ENCODE measurements at regions not wholly inside any gene's neighbourhood (a gene's known extent, or its start where the extent isn't known, plus 50 kb on each side); places are given as distances from the start of the nearest gene placed in this dataset.

DNA sequence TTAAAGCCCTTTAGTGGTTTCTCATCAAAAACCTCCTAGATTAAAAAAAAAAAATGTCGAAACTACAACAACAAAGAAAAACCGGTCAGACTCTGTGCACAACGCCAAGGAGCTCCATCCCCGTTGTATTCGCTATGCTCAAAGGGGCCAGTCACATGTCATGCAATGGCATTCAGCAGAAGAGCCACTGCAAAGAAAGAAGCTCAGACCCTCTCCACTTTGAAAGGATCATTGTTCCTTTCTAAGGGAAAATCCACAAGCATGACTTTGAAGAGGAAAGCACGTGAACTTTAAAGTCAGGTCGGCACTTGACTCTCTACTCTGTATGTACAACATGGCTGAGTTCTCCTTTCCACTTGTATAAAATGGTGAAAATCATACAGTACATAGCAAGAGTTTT lies 655.6 kb downstream of the ETS1 start:
- no peak for DNase-seq (ENCODE audit: low spot score)
- Mint-ChIP-seq H3K36me3 (no peaks in the 10 kb centered on the region), H3K27ac (no peak overlapping the region), H3K9me3 (peaks cover 13% of the 10 kb centered on the region), H3K4me3 (no peak overlapping the region), H3K27me3 (ENCODE audit: low read depth) (no peaks in the 10 kb centered on the region; the same call in 1 of the 2 replicates), H3K4me1 (no peaks in the 10 kb centered on the region)
- ATAC-seq = no peak
- TF ChIP-seq, protein P1, sequence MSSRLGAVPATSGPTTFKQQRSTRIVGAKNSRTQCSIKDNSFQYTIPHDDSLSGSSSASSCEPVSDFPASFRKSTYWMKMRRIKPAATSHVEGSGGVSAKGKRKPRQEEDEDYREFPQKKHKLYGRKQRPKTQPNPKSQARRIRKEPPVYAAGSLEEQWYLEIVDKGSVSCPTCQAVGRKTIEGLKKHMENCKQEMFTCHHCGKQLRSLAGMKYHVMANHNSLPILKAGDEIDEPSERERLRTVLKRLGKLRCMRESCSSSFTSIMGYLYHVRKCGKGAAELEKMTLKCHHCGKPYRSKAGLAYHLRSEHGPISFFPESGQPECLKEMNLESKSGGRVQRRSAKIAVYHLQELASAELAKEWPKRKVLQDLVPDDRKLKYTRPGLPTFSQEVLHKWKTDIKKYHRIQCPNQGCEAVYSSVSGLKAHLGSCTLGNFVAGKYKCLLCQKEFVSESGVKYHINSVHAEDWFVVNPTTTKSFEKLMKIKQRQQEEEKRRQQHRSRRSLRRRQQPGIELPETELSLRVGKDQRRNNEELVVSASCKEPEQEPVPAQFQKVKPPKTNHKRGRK (CRISPR knock-in tag; IDR thresholded peaks at IDR 0.05; ENCODE audit: borderline replicate concordance) = no peak
- no peak for TF ChIP-seq HMGA2 (CRISPR knock-in tag; IDR thresholded peaks at IDR 0.05)
- ChIA-PET CTCF (no interaction called here), POLR2A (no interaction called here)

DNA sequence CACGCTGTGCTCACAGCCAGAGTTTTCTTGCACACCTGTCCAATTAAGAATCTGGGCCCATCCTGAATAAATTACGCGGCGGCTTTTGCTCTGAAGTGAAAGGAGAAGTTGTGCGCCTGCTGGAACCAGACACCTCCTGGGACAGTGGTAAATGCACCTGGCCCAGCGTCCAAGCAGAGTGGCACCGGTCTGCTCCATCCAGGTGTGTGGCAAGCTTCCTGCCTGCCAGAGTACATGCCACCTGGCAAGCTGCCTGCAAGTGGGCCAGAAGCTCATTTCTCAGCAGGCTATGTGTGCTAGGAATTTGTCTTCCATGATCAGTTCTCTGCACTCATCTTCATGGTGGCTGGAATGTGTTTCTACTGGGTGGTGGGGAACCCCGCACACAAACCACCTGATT lies 660.6 kb downstream of the ETS1 start:
- ATAC-seq (no peak), DNase-seq (ENCODE audit: low spot score) (no peak)
- no peaks in the 10 kb centered on the region for H3K36me3 Mint-ChIP-seq
- H3K9me3 Mint-ChIP-seq = peaks cover 9% of the 10 kb centered on the region; the same call in 1 of the 2 replicates
- H3K27me3 Mint-ChIP-seq (ENCODE audit: low read depth) = no peaks in the 10 kb centered on the region; the same call in 1 of the 2 replicates
- CTCF ChIA-PET = no interaction called here
- H3K4me3 Mint-ChIP-seq = no peak overlapping the region
- TF ChIP-seq, protein P2, sequence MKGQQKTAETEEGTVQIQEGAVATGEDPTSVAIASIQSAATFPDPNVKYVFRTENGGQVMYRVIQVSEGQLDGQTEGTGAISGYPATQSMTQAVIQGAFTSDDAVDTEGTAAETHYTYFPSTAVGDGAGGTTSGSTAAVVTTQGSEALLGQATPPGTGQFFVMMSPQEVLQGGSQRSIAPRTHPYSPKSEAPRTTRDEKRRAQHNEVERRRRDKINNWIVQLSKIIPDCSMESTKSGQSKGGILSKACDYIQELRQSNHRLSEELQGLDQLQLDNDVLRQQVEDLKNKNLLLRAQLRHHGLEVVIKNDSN (CRISPR knock-in tag; IDR thresholded peaks at IDR 0.05) = no peak
- TF ChIP-seq, protein P3, sequence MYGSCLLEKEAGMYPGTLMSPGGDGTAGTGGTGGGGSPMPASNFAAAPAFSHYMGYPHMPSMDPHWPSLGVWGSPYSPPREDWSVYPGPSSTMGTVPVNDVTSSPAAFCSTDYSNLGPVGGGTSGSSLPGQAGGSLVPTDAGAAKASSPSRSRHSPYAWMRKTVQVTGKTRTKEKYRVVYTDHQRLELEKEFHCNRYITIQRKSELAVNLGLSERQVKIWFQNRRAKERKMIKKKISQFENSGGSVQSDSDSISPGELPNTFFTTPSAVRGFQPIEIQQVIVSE (CRISPR knock-in tag; IDR thresholded peaks at IDR 0.05; ENCODE audit: borderline replicate concordance) = no peak
- TF ChIP-seq, protein P4, sequence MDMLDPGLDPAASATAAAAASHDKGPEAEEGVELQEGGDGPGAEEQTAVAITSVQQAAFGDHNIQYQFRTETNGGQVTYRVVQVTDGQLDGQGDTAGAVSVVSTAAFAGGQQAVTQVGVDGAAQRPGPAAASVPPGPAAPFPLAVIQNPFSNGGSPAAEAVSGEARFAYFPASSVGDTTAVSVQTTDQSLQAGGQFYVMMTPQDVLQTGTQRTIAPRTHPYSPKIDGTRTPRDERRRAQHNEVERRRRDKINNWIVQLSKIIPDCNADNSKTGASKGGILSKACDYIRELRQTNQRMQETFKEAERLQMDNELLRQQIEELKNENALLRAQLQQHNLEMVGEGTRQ (CRISPR knock-in tag; IDR thresholded peaks at IDR 0.05) = no peak
- TF ChIP-seq NFYB (CRISPR knock-in tag; conservative IDR thresholded peaks at IDR 0.05; ENCODE audit: low read depth) (no peak), SP1 (CRISPR knock-in tag; conservative IDR thresholded peaks at IDR 0.05) (no peak), RELA (CRISPR knock-in tag; IDR thresholded peaks at IDR 0.05; ENCODE audit: borderline replicate concordance) (no peak), ETV6 (CRISPR knock-in tag; IDR thresholded peaks at IDR 0.05) (no peak), TEAD1 (CRISPR knock-in tag; IDR thresholded peaks at IDR 0.05) (no peak), CREM (CRISPR knock-in tag; IDR thresholded peaks at IDR 0.05) (no peak), MXD4 (CRISPR knock-in tag; IDR thresholded peaks at IDR 0.05; ENCODE audit: borderline replicate concordance) (no peak), CREB1 (CRISPR knock-in tag; IDR thresholded peaks at IDR 0.05) (no peak)
- TF ChIP-seq, protein P5, sequence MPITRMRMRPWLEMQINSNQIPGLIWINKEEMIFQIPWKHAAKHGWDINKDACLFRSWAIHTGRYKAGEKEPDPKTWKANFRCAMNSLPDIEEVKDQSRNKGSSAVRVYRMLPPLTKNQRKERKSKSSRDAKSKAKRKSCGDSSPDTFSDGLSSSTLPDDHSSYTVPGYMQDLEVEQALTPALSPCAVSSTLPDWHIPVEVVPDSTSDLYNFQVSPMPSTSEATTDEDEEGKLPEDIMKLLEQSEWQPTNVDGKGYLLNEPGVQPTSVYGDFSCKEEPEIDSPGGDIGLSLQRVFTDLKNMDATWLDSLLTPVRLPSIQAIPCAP (CRISPR knock-in tag; IDR thresholded peaks at IDR 0.05) = no peak
- TF ChIP-seq, protein P6, sequence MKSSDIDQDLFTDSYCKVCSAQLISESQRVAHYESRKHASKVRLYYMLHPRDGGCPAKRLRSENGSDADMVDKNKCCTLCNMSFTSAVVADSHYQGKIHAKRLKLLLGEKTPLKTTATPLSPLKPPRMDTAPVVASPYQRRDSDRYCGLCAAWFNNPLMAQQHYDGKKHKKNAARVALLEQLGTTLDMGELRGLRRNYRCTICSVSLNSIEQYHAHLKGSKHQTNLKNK (CRISPR knock-in tag; IDR thresholded peaks at IDR 0.05) = no peak
- TF ChIP-seq, protein P7, sequence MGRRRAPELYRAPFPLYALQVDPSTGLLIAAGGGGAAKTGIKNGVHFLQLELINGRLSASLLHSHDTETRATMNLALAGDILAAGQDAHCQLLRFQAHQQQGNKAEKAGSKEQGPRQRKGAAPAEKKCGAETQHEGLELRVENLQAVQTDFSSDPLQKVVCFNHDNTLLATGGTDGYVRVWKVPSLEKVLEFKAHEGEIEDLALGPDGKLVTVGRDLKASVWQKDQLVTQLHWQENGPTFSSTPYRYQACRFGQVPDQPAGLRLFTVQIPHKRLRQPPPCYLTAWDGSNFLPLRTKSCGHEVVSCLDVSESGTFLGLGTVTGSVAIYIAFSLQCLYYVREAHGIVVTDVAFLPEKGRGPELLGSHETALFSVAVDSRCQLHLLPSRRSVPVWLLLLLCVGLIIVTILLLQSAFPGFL (CRISPR knock-in tag; IDR thresholded peaks at IDR 0.05; ENCODE audit: borderline replicate concordance) = no peak
- no peaks in the 10 kb centered on the region for H3K4me1 Mint-ChIP-seq
- POLR2A ChIA-PET = no interaction called here
- no peak overlapping the region for H3K27ac Mint-ChIP-seq

DNA sequence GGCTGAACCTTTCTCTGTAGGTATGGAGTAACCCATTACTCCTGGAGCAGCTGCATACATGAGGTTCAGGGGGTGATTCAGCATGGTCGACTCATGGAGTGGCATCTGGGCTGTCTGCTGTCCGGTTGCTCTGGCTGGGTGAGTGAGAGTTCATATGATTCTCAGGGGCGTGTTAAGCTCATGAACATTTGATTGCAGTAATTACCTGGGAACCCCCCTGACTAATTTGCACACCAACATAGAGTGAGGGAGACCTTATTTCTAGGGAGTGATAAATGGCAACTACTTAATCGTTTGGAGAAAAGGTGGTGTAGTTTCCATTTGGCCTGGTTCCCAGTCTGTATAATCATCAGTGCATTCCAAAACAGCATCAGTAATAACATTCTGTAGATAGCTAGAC lies 661.9 kb downstream of the ETS1 start:
- no peak overlapping the region for H3K4me3 Mint-ChIP-seq
- ChIA-PET POLR2A (no interaction called here), CTCF (no interaction called here)
- TF ChIP-seq, protein P8, sequence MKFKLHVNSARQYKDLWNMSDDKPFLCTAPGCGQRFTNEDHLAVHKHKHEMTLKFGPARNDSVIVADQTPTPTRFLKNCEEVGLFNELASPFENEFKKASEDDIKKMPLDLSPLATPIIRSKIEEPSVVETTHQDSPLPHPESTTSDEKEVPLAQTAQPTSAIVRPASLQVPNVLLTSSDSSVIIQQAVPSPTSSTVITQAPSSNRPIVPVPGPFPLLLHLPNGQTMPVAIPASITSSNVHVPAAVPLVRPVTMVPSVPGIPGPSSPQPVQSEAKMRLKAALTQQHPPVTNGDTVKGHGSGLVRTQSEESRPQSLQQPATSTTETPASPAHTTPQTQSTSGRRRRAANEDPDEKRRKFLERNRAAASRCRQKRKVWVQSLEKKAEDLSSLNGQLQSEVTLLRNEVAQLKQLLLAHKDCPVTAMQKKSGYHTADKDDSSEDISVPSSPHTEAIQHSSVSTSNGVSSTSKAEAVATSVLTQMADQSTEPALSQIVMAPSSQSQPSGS (CRISPR knock-in tag; IDR thresholded peaks at IDR 0.05; ENCODE audit: borderline replicate concordance, low read depth) = no peak
- TF ChIP-seq SP1 (CRISPR knock-in tag; conservative IDR thresholded peaks at IDR 0.05) (no peak), ATF1 (CRISPR knock-in tag; IDR thresholded peaks at IDR 0.05) (no peak)
- TF ChIP-seq, protein P9, sequence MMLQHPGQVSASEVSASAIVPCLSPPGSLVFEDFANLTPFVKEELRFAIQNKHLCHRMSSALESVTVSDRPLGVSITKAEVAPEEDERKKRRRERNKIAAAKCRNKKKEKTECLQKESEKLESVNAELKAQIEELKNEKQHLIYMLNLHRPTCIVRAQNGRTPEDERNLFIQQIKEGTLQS (CRISPR knock-in tag; conservative IDR thresholded peaks at IDR 0.05) = no peak
- TF ChIP-seq, protein P10, sequence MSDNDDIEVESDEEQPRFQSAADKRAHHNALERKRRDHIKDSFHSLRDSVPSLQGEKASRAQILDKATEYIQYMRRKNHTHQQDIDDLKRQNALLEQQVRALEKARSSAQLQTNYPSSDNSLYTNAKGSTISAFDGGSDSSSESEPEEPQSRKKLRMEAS (CRISPR knock-in tag; IDR thresholded peaks at IDR 0.05) = no peak

More for the DNA sequence above, 661.9 kb downstream of the ETS1 start:
- Mint-ChIP-seq H3K27me3 (ENCODE audit: low read depth) (no peaks in the 10 kb centered on the region; the same call in 1 of the 2 replicates), H3K27ac (no peak overlapping the region), H3K9me3 (peaks cover 14% of the 10 kb centered on the region; the same call in 1 of the 2 replicates), H3K36me3 (no peaks in the 10 kb centered on the region), H3K4me1 (no peaks in the 10 kb centered on the region)
- ATAC-seq (no peak), DNase-seq (ENCODE audit: low spot score) (no peak)

Data from WTC11 (cell line).